MM.1S (cell line): ENCODE measurements at regions not wholly inside any gene's neighbourhood (a gene's known extent, or its start where the extent isn't known, plus 50 kb on each side); places are given as distances from the start of the nearest gene placed in this dataset.
"Not testable (repeated sequence)": the region's sequence is repeated elsewhere in the genome, so short reads cannot be mapped to it uniquely, and the experiment has no call there.

ENCODE experiments used
- CTCF ChIP-seq: fragments of 300-600 bp; sonication (generic); IDR thresholded peaks from 2 replicates; pipeline ENCODE4 v1.5.1; 2016; ENCODE audit warnings: antibody characterized with exemption, low read length, mixed read lengths
- EZH2 ChIP-seq: fragments of 300-600 bp; sonication (generic); optimal IDR thresholded peaks from 2 replicates; pipeline ENCODE3; 2017; ENCODE audit warnings: low read depth, mild to moderate bottlenecking, antibody characterized with exemption, low read length, mixed read lengths
- EZH2phosphoT487 ChIP-seq: fragments of 300-600 bp; sonication (generic); IDR thresholded peaks from 2 replicates; pipeline ENCODE4 v1.6.1; 2018; ENCODE audit warnings: antibody characterized with exemption, low read length

GRCh38 chr16:88245241-88246081, 137.3 kb upstream of the ZNF469 start:
- TF ChIP-seq CTCF, EZH2, EZH2phosphoT487: not testable (repeated sequence)
